PFSK-1 (cell line): ENCODE measurements at regions not wholly inside any gene's neighbourhood (a gene's known extent, or its start where the extent isn't known, plus 50 kb on each side); places are given as distances from the start of the nearest gene placed in this dataset.

Experiments
- FOXP2 ChIP-seq: optimal IDR thresholded peaks from 2 replicates; pipeline ENCODE3; 2011; ENCODE audit warnings: borderline replicate concordance, control low read depth, inconsistent platforms; ENCODE audit not compliant: insufficient read depth; ENCODE audit errors: extremely low read length, extremely low read depth
- POLR2AphosphoS5 ChIP-seq: IDR thresholded peaks from 2 replicates; pipeline ENCODE4 v1.6.1; 2012; ENCODE audit warnings: low read depth, mild to moderate bottlenecking, control low read depth, low read length, moderate library complexity
- SIN3A ChIP-seq: IDR thresholded peaks from 2 replicates; pipeline ENCODE4 v1.6.1; 2012; ENCODE audit warnings: mild to moderate bottlenecking, low read length, moderate library complexity, borderline replicate concordance; ENCODE audit not compliant: insufficient read depth
- TAF1 ChIP-seq: IDR thresholded peaks from 2 replicates; pipeline ENCODE4 v1.6.1; 2012; ENCODE audit warnings: low read length, control low read depth, borderline replicate concordance; ENCODE audit not compliant: insufficient read depth
- TF ChIP-seq, protein P1 (sequence below), 2 experiments: IDR thresholded peaks; 2 replicates each; pipeline versions ENCODE4 v1.6.1 to v1.8.0; 2011 to 2012; ENCODE audit warnings: low read depth in 2 of 2, low read length in 2 of 2, control low read depth in 1 of 2, inconsistent platforms in 1 of 2, mild to moderate bottlenecking in 1 of 2, moderate library complexity in 1 of 2; ENCODE audit not compliant: insufficient read depth in 1 of 2

DNA sequence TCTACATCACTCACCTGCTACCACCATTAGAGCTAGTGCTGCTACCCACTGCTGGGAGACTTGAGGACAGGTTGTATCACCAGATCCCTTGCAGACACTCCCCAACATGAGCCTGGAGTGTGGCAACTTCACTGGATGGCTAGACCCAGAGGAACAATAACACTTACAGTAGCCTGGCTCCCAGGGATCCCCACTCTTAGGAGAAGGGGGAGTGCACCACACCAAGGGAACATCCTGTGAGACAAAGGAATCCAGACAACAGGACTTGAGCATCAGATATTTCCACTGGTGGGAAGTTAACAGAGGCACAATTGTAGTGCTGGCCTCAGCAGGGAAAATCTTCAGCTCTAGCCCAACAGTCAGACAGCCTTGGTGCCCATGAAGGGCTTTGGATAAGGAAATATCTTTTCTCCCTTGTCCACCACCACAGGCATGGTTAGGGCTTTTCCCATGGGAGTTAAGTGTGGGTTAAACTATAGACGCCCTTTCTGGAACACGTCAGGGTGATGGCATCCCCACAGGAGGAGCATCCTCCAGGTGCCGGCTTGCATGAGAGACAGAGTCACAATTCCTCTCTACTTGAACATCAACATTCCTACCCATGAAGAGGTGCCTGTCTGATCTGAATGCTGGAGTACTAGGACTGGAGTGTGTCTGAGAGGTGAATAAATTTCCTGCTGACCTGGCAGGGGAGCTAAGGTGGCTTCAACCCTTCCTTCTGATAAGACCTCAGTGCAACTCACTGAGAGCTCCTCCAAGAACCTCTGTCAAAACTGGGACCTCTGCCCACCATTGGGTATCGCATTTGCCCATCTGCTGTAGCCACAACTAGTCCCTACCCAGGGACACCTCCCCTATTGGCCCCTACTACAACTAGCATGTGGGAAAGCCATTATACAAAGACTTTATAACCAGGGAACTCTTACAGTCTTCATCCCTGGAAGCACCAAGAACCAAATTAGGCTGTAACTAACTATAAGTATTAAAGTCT is 55.4 kb upstream of the SIRPG start:
- TF ChIP-seq TAF1 (no peak), FOXP2 (no peak), POLR2AphosphoS5 (no peak), SIN3A (no peak)
- TF ChIP-seq, protein P1, sequence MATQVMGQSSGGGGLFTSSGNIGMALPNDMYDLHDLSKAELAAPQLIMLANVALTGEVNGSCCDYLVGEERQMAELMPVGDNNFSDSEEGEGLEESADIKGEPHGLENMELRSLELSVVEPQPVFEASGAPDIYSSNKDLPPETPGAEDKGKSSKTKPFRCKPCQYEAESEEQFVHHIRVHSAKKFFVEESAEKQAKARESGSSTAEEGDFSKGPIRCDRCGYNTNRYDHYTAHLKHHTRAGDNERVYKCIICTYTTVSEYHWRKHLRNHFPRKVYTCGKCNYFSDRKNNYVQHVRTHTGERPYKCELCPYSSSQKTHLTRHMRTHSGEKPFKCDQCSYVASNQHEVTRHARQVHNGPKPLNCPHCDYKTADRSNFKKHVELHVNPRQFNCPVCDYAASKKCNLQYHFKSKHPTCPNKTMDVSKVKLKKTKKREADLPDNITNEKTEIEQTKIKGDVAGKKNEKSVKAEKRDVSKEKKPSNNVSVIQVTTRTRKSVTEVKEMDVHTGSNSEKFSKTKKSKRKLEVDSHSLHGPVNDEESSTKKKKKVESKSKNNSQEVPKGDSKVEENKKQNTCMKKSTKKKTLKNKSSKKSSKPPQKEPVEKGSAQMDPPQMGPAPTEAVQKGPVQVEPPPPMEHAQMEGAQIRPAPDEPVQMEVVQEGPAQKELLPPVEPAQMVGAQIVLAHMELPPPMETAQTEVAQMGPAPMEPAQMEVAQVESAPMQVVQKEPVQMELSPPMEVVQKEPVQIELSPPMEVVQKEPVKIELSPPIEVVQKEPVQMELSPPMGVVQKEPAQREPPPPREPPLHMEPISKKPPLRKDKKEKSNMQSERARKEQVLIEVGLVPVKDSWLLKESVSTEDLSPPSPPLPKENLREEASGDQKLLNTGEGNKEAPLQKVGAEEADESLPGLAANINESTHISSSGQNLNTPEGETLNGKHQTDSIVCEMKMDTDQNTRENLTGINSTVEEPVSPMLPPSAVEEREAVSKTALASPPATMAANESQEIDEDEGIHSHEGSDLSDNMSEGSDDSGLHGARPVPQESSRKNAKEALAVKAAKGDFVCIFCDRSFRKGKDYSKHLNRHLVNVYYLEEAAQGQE (IDR thresholded peaks at IDR 0.05; ENCODE audit: insufficient read depth in 1 of 2, low read depth in 2 of 2, low read length in 2 of 2), result no peak

DNA sequence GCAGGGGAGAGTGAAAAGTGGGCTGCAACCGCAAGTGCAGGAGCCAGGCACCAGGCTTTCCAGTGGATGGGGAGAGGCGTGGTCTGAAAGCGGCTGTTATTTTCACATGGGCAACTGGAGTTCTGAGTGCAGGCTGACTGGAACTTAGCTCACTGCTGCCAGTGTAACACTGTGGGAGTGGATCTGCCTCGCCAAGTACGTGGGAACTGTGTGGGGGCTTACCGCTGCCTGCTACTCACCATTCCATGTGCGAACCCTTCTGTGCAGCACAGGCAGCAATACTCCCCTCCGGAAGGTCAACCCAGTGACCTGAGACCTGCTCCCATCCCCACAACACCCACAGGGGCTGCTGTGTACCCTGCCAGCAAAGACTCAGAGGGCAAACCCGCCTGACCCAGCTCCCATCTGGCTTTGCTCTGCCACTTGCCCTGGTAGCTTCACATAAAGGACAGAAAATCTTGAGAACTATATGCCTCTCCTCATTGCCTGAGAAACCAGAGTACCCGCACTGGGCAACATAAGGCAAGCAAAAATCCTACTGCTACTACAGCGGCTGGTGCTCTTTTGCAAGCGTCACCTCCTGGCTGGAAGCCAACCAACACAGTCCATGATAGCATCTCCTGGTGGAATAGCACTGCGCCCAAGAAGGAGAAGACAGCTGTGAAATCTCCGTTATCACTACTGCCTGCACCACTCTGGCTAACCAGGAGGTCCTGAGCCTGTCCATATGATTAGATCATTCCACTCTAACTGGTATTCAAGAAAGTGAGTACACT is 54.4 kb upstream of the SIRPG start:
- no peak for TF ChIP-seq TAF1
- TF ChIP-seq SIN3A, result no peak
- no peak for TF ChIP-seq FOXP2
- TF ChIP-seq, protein P1 (IDR thresholded peaks at IDR 0.05; ENCODE audit: insufficient read depth in 1 of 2, low read depth in 2 of 2, low read length in 2 of 2), result no peak
- TF ChIP-seq POLR2AphosphoS5, result no peak

DNA sequence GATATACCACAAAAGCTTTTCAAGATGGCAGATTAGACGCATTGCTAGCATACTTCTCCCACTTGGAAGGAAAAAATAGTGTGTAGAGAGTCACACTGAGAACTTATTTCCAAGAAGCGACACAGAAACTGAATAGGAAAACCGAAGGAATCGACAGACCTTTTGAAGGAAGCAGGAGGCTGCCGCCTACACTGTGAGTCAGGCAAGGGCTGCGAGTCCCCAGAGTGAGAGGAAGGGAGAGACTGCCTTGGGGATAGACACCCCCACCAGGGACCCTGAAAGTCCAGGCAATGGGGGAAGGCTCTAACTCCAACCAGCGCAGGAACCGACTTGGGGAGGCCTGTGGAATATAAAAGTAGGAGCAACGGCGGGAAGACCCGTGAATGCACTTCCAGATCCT is 53.7 kb upstream of the SIRPG start:
- no peak for TF ChIP-seq SIN3A
- no peak for TF ChIP-seq FOXP2
- TF ChIP-seq, protein P1 (IDR thresholded peaks at IDR 0.05; ENCODE audit: insufficient read depth in 1 of 2, low read depth in 2 of 2, low read length in 2 of 2), result no peak
- TF ChIP-seq POLR2AphosphoS5, result no peak
- TF ChIP-seq TAF1, result no peak

DNA sequence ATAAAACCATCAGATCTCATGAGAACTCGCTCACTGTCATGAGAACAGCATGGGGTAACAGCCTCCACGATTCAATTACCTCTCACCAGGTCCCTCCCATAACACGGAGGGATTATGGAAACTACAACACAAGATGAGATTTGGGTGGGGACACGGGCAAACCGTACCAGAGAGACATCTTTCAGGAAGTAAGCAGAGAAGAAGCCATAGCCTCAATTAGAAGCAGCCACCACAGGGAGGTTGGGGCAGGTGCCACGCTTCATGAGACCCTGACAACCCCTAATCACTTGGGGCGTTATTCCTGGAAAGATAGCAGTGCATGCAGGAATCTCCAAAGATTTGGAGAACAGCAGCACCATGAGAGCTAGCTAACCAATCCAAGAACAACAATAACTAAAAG is 52.9 kb upstream of the SIRPG start:
- TF ChIP-seq SIN3A, result no peak
- no peak for TF ChIP-seq POLR2AphosphoS5
- TF ChIP-seq TAF1, result no peak
